ENCODE measurements at regions not wholly inside any gene's neighbourhood (a gene's known extent, or its start where the extent isn't known, plus 50 kb on each side); places are given as distances from the start of the nearest gene placed in this dataset.

DNA sequence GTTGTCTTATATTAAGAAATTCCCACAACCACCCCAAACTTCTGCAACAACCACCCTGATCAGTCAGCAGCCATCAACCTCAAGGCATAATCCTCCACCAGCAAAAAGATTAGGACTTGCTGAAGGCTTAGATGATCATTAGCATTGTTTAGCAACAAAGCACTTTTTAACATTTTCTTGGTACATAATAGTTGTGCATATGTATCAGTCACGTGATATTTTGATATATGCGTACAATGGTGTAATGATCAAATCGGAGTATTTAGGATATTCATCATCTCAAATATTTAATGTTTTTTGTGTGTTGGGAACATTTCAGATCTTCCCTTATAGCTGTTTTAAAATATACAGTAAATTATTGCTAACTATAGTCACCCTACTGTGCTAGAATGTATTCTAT lies 73.5 kb upstream of the API5 start:
- TF ChIP-seq CTCF (IDR thresholded peaks at IDR 0.05; ENCODE audit: control insufficient read depth, extremely low read depth, insufficient read depth), result no peak
- no peak for DNase-seq (ENCODE audit: low read depth)
- H3K4me3 ChIP-seq (ENCODE audit: low read depth, low read length), result no peak overlapping the region

GRCh38 chr11:43239791-43240190 lies 72.0 kb upstream of the API5 start:
- no peak for DNase-seq (ENCODE audit: low read depth)
- TF ChIP-seq CTCF (IDR thresholded peaks at IDR 0.05; ENCODE audit: control insufficient read depth, extremely low read depth, insufficient read depth), result no peak
- H3K4me3 ChIP-seq (ENCODE audit: low read depth, low read length), result no peak overlapping the region

GRCh38 chr11:43242401-43242800 lies 69.4 kb upstream of the API5 start:
- H3K4me3 ChIP-seq (ENCODE audit: low read depth, low read length), result no peak overlapping the region
- DNase-seq (ENCODE audit: low read depth), result no peak
- TF ChIP-seq CTCF (IDR thresholded peaks at IDR 0.05; ENCODE audit: control insufficient read depth, extremely low read depth, insufficient read depth), result no peak

- TF ChIP-seq CTCF (IDR thresholded peaks at IDR 0.05; ENCODE audit: control insufficient read depth, extremely low read depth, insufficient read depth), result no peak
- no peak overlapping the region for H3K4me3 ChIP-seq (ENCODE audit: low read depth, low read length)
- DNase-seq (ENCODE audit: low read depth), result no peak
Measured at GRCh38 chr11:43243927-43244326, 67.9 kb upstream of the API5 start.

DNA sequence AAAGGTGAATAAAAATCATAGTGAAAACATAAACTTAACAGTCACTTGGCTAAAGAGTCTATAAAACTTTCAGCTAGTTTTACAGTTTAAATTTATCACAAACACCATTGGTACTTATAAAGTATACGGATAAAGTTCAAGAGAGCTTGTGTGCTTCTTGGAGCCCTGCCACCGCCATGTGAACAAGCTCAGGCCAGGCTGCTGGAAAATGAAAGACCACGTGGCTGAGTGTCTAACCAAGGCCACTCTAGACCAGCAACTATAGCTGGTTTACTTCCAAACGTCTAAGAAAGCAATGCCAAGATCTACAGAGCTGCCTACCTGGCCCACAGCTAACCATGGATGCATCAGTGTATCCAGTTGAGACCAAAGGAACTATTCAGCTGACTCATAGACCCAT lies 66.3 kb upstream of the API5 start:
- TF ChIP-seq CTCF (IDR thresholded peaks at IDR 0.05; ENCODE audit: control insufficient read depth, extremely low read depth, insufficient read depth), result no peak
- DNase-seq (ENCODE audit: low read depth), result peak; percentile 36

GRCh38 chr11:43250309-43250708 lies 61.5 kb upstream of the API5 start:
- DNase-seq (ENCODE audit: low read depth), result no peak

More for the DNA sequence above, 66.3 kb upstream of the API5 start:
- H3K4me3 ChIP-seq (ENCODE audit: low read depth, low read length), result no peak overlapping the region

More at GRCh38 chr11:43250309-43250708, 61.5 kb upstream of the API5 start:
- no peak for TF ChIP-seq CTCF (IDR thresholded peaks at IDR 0.05; ENCODE audit: control insufficient read depth, extremely low read depth, insufficient read depth)
- no peak overlapping the region for H3K4me3 ChIP-seq (ENCODE audit: low read depth, low read length)
